ENCODE measurements at regions not wholly inside any gene's neighbourhood (a gene's known extent, or its start where the extent isn't known, plus 50 kb on each side); places are given as distances from the start of the nearest gene placed in this dataset.

GRCh38 chr3:5061218-5061569, 60.9 kb upstream of the ARL8B start:
- in situ Hi-C loops (cut with MboI; ENCODE audit: low sequenced_read_pairs, unreplicated experiment), result loop anchor here (25.0 kb wide), 1 partner anchor 699 kb away; no protein-coding TSS in a partner anchor
- no peak for TF ChIP-seq CTCF (IDR thresholded peaks at IDR 0.05; ENCODE audit: borderline replicate concordance, control extremely low read depth, extremely low read depth, insufficient read depth, missing control alignments)
- DNase-seq (ENCODE audit: low spot score), result no peak

- DNase-seq (ENCODE audit: low spot score), result no peak
- no peak for TF ChIP-seq CTCF (IDR thresholded peaks at IDR 0.05; ENCODE audit: borderline replicate concordance, control extremely low read depth, extremely low read depth, insufficient read depth, missing control alignments)
- in situ Hi-C loops (cut with MboI; ENCODE audit: low sequenced_read_pairs, unreplicated experiment), result loop anchor here (25.0 kb wide), 1 partner anchor 701 kb away; no protein-coding TSS in a partner anchor
Measured at GRCh38 chr3:5063724-5064123, 58.4 kb upstream of the ARL8B start.

GRCh38 chr3:5068531-5069050, 53.5 kb upstream of the ARL8B start:
- no peak for TF ChIP-seq CTCF (IDR thresholded peaks at IDR 0.05; ENCODE audit: borderline replicate concordance, control extremely low read depth, extremely low read depth, insufficient read depth, missing control alignments)
- in situ Hi-C loops (cut with MboI; ENCODE audit: low sequenced_read_pairs, unreplicated experiment), result loop anchor here (25.0 kb wide), 1 partner anchor 706 kb away; no protein-coding TSS in a partner anchor
- no peak for DNase-seq (ENCODE audit: low spot score)

GRCh38 chr3:5069627-5070026, 52.5 kb upstream of the ARL8B start:
- no peak for DNase-seq (ENCODE audit: low spot score)
- in situ Hi-C loops (cut with MboI; ENCODE audit: low sequenced_read_pairs, unreplicated experiment), result loop anchor here (25.0 kb wide), 1 partner anchor 707 kb away; no protein-coding TSS in a partner anchor
- no peak for TF ChIP-seq CTCF (IDR thresholded peaks at IDR 0.05; ENCODE audit: borderline replicate concordance, control extremely low read depth, extremely low read depth, insufficient read depth, missing control alignments)

- TF ChIP-seq CTCF (IDR thresholded peaks at IDR 0.05; ENCODE audit: borderline replicate concordance, control extremely low read depth, extremely low read depth, insufficient read depth, missing control alignments), result no peak
- in situ Hi-C loops (cut with MboI; ENCODE audit: low sequenced_read_pairs, unreplicated experiment), result loop anchor here (25.0 kb wide), 1 partner anchor 709 kb away; no protein-coding TSS in a partner anchor
- DNase-seq (ENCODE audit: low spot score), result no peak
Measured at GRCh38 chr3:5071061-5071460, 51.0 kb upstream of the ARL8B start.

GRCh38 chr3:5072100-5072816, 49.8 kb upstream of the ARL8B start:
- TF ChIP-seq CTCF (IDR thresholded peaks at IDR 0.05; ENCODE audit: borderline replicate concordance, control extremely low read depth, extremely low read depth, insufficient read depth, missing control alignments), result no peak
- in situ Hi-C loops (cut with MboI; ENCODE audit: low sequenced_read_pairs, unreplicated experiment), result loop anchor here (25.0 kb wide), 1 partner anchor 710 kb away; no protein-coding TSS in a partner anchor
- DNase-seq (ENCODE audit: low spot score), result no peak
